ENCODE measurements at regions not wholly inside any gene's neighbourhood (a gene's known extent, or its start where the extent isn't known, plus 50 kb on each side); places are given as distances from the start of the nearest gene placed in this dataset.
"Not testable (repeated sequence)": the region's sequence is repeated elsewhere in the genome, so short reads cannot be mapped to it uniquely, and the experiment has no call there.

- no peaks in the 10 kb centered on the region for H3K4me1 ChIP-seq (ENCODE audit: control insufficient read depth, insufficient read depth, low read length)
- H3K27me3 ChIP-seq (ENCODE audit: control insufficient read depth, insufficient read depth, low read length) = no peaks in the 10 kb centered on the region
- no peak overlapping the region for H3K27ac ChIP-seq (ENCODE audit: low read length)
- no peaks in the 10 kb centered on the region for H3K36me3 ChIP-seq (ENCODE audit: control insufficient read depth, insufficient read depth, low read length)
- no peak for DNase-seq
- no peak overlapping the region for H3K4me3 ChIP-seq (ENCODE audit: low read length)
- no peaks in the 10 kb centered on the region for H3K9me3 ChIP-seq (ENCODE audit: control insufficient read depth, low read depth, low read length)
- WGBS (ENCODE audit: insufficient coverage, low lambda C conversion rate) = no CpG with 5 or more reads among the region's 6 CpGs
Observed at GRCh38 chr12:94916663-94917062, 86.8 kb downstream of the NDUFA12 start.

DNA sequence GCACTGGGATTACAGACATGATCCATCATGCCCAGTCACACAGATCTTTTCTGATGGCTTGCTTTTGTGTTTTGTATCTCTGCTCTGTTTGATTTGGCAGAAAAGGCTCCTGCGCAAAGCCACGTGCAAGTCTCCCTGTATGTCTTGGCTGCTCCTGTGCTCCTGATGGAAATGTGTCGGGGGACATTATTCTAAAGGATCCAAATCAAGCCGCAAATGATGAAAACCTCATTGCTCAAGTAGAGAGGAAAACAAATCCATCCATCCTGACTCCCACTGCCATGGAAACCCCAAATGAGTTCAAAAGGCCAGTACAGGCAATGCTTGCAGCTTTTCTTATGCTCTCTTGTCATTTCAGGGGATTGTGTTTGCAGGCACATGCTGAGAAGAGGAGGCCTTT is 93.8 kb downstream of the NDUFA12 start:
- Histone ChIP-seq H3K9me3 (ENCODE audit: control insufficient read depth, low read depth, low read length) (no peaks in the 10 kb centered on the region), H3K4me1 (ENCODE audit: control insufficient read depth, insufficient read depth, low read length) (no peaks in the 10 kb centered on the region), H3K36me3 (ENCODE audit: control insufficient read depth, insufficient read depth, low read length) (no peaks in the 10 kb centered on the region), H3K4me3 (ENCODE audit: low read length) (no peak overlapping the region), H3K27ac (ENCODE audit: low read length) (no peak overlapping the region), H3K27me3 (ENCODE audit: control insufficient read depth, insufficient read depth, low read length) (no peaks in the 10 kb centered on the region)
- WGBS (ENCODE audit: insufficient coverage, low lambda C conversion rate) = no CpG with 5 or more reads among the region's 4 CpGs
- DNase-seq = no peak

DNA sequence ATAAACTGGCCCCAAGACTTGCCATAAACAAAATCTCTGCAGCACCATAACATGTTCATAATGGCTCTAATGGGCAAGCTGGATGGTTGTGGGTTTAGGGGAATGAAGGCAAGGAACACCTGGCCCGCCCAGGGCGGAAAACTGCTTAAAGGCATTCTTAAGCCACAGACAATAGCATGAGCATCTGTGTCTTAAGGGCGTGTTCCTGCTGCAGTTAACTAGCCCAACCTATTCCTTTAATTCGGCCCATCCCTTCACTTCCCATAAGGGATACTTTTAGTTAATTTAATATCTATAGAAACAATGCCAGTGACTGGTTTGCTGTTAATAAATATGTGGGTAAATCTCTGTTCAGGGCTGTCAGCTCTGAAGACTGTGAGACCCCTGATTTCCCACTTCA is 97.7 kb downstream of the NDUFA12 start:
- H3K27me3 ChIP-seq (ENCODE audit: control insufficient read depth, insufficient read depth, low read length); H3K9me3 ChIP-seq (ENCODE audit: control insufficient read depth, low read depth, low read length); H3K4me3 ChIP-seq (ENCODE audit: low read length); H3K36me3 ChIP-seq (ENCODE audit: control insufficient read depth, insufficient read depth, low read length); H3K27ac ChIP-seq (ENCODE audit: low read length); H3K4me1 ChIP-seq (ENCODE audit: control insufficient read depth, insufficient read depth, low read length); DNase-seq: not testable (repeated sequence)
- WGBS (ENCODE audit: insufficient coverage, low lambda C conversion rate) = 100% methylated on average over 2 of the region's 4 CpGs

DNA sequence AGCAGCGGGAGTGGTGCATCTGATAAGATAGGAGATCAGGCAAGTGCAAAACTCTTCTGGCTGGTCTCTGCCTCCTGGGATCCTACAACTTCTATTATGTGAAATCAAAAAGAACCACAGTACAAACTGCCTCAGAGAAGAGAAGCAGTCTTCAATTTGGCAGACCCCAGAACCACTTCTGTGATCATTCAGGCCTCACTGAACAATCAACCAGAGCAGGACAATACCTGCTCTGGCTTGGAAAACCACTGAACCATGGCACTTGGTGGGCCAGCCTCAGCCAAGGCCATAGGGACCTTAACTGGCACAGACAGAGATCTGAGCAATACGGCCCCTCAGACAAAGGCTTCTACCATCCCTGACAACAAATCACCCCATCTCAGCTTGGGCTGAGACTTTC is 103.0 kb downstream of the NDUFA12 start:
- Histone ChIP-seq H3K27me3 (ENCODE audit: control insufficient read depth, insufficient read depth, low read length) (no peaks in the 10 kb centered on the region), H3K4me3 (ENCODE audit: low read length) (no peak overlapping the region), H3K36me3 (ENCODE audit: control insufficient read depth, insufficient read depth, low read length) (no peaks in the 10 kb centered on the region), H3K27ac (ENCODE audit: low read length) (no peak overlapping the region), H3K9me3 (ENCODE audit: control insufficient read depth, low read depth, low read length) (no peaks in the 10 kb centered on the region), H3K4me1 (ENCODE audit: control insufficient read depth, insufficient read depth, low read length) (no peaks in the 10 kb centered on the region)
- DNase-seq = no peak
- no CpG with 5 or more reads among the region's 2 CpGs for WGBS (ENCODE audit: insufficient coverage, low lambda C conversion rate)

DNA sequence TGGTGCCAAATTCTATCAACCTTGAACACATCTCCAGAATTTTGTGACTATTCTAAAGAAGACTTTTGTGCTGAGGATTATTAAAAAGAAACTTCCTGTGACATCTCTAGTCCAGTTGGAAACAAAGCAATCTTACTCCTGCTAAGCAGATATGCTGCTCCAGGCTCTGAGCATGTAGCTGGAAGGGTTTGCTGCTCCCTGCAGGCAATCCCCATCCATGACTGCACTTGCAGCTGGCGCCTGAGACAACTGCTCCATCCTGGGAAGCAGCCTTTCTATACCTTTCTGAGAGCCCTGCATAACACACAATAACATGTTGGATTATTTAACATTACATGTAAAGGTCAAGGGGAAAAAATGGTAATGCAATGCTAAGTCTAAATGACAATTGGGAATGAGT is 105.1 kb downstream of the NDUFA12 start:
- no peaks in the 10 kb centered on the region for H3K4me1 ChIP-seq (ENCODE audit: control insufficient read depth, insufficient read depth, low read length)
- H3K36me3 ChIP-seq (ENCODE audit: control insufficient read depth, insufficient read depth, low read length) = no peaks in the 10 kb centered on the region
- no peak overlapping the region for H3K4me3 ChIP-seq (ENCODE audit: low read length)
- DNase-seq = no peak
- H3K27me3 ChIP-seq (ENCODE audit: control insufficient read depth, insufficient read depth, low read length) = no peaks in the 10 kb centered on the region
- H3K9me3 ChIP-seq (ENCODE audit: control insufficient read depth, low read depth, low read length) = no peaks in the 10 kb centered on the region
- no CpG with 5 or more reads among the region's 1 CpG for WGBS (ENCODE audit: insufficient coverage, low lambda C conversion rate)
- no peak overlapping the region for H3K27ac ChIP-seq (ENCODE audit: low read length)

- Histone ChIP-seq H3K4me1 (ENCODE audit: control insufficient read depth, insufficient read depth, low read length) (no peaks in the 10 kb centered on the region), H3K27ac (ENCODE audit: low read length) (no peak overlapping the region), H3K4me3 (ENCODE audit: low read length) (no peak overlapping the region), H3K27me3 (ENCODE audit: control insufficient read depth, insufficient read depth, low read length) (no peaks in the 10 kb centered on the region), H3K9me3 (ENCODE audit: control insufficient read depth, low read depth, low read length) (no peaks in the 10 kb centered on the region), H3K36me3 (ENCODE audit: control insufficient read depth, insufficient read depth, low read length) (no peaks in the 10 kb centered on the region)
- whole genome bisulfite sequencing (ENCODE audit: insufficient coverage, low lambda C conversion rate) = 100% methylated on average over 1 of the region's 5 CpGs
- DNase-seq = no peak
Observed at GRCh38 chr12:94892544-94893267, 110.8 kb downstream of the NDUFA12 start.

DNA sequence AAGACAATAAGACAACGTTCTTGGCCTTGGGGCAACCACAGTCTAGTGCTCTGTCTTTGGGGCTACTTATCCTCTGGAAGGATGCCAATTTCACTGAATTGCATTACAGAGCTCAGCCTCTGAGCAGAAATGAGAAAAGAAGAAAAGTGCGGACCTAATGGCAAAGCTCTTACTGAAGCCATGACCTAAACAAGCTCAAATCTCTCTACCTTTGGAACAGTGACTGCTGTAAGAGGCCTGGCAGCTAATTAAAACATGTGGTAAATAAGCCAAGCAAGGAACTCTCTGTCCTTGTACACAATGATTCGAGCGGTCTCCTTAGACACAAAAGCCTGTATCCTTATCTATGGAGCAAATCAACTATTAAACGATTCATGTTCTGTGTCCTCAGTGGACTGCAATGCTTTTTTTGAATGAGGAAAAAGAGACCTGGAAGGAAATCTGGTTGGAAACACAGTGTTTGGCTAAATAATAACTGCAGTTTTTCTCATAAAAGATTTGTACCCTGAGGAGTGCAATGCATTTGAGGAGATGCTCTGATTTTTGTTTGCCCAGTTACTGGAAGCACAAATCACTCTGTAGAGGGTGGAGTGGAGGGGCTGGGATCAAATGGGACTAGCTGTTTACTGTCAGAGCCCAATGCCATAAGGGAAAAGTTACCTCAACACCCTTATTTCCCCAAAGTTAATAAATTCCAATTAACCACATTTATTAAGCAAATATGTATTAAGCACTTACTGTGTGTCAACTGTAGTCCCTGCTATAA is 113.9 kb downstream of the NDUFA12 start:
- Histone ChIP-seq H3K4me3 (ENCODE audit: low read length) (no peak overlapping the region), H3K9me3 (ENCODE audit: control insufficient read depth, low read depth, low read length) (no peaks in the 10 kb centered on the region), H3K27ac (ENCODE audit: low read length) (no peak overlapping the region), H3K27me3 (ENCODE audit: control insufficient read depth, insufficient read depth, low read length) (no peaks in the 10 kb centered on the region), H3K36me3 (ENCODE audit: control insufficient read depth, insufficient read depth, low read length) (no peaks in the 10 kb centered on the region), H3K4me1 (ENCODE audit: control insufficient read depth, insufficient read depth, low read length) (no peaks in the 10 kb centered on the region)
- 60% methylated on average over 1 of the region's 5 CpGs for WGBS (ENCODE audit: insufficient coverage, low lambda C conversion rate)
- no peak for DNase-seq

DNA sequence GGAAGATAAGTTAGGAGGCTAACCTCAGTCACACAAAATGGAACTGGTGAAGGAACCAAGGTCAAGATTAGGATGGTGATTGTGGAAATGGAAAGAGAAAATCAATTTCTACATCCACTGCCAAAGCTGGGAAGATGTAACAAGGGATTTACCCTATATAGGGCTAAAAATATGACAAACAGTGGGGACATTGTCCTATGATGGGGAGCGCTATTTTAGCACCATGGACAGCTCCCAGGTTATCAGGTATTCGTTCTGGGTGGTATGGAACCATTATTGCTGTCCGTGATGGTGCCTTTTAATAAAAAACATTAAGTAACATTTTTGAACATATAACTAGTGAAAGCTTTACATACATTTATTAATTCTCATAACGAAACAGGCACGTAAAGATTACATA is 124.0 kb downstream of the NDUFA12 start:
- no peaks in the 10 kb centered on the region for H3K36me3 ChIP-seq (ENCODE audit: control insufficient read depth, insufficient read depth, low read length)
- peaks cover 19% of the 10 kb centered on the region for H3K27me3 ChIP-seq (ENCODE audit: control insufficient read depth, insufficient read depth, low read length)
- H3K9me3 ChIP-seq (ENCODE audit: control insufficient read depth, low read depth, low read length) = no peaks in the 10 kb centered on the region
- H3K4me1 ChIP-seq (ENCODE audit: control insufficient read depth, insufficient read depth, low read length) = peaks cover under 1% of the 10 kb centered on the region
- no peak overlapping the region for H3K4me3 ChIP-seq (ENCODE audit: low read length)
- no CpG with 5 or more reads among the region's 5 CpGs for WGBS (ENCODE audit: insufficient coverage, low lambda C conversion rate)
- H3K27ac ChIP-seq (ENCODE audit: low read length) = no peak overlapping the region
- DNase-seq = no peak

DNA sequence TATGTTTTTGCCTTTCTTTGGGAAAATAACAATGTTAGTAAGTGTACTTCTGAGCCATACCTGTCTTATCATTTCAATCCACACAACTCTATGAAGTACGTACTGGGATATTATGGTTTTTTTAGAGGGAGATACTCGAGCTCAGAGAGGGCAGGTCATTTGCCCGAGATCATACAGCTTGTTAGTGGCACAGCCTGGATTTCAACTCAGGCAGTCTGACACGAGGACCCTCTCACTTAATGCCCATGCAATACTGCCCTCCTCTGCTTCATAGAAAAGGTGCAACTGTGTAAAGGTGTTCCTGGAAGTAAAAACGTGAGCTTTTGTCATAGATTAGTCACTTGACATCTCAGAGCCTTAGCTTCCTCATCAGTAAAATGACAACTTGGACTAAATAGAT is 128.0 kb downstream of the NDUFA12 start:
- H3K4me1 ChIP-seq (ENCODE audit: control insufficient read depth, insufficient read depth, low read length) = peaks cover 7% of the 10 kb centered on the region
- H3K27ac ChIP-seq (ENCODE audit: low read length) = no peak overlapping the region
- no peaks in the 10 kb centered on the region for H3K9me3 ChIP-seq (ENCODE audit: control insufficient read depth, low read depth, low read length)
- no peak overlapping the region for H3K4me3 ChIP-seq (ENCODE audit: low read length)
- peak in 1 of 2 donors; percentile 34 for DNase-seq
- no peaks in the 10 kb centered on the region for H3K36me3 ChIP-seq (ENCODE audit: control insufficient read depth, insufficient read depth, low read length)
- H3K27me3 ChIP-seq (ENCODE audit: control insufficient read depth, insufficient read depth, low read length) = peaks cover 55% of the 10 kb centered on the region
- no CpG with 5 or more reads among the region's 5 CpGs for WGBS (ENCODE audit: insufficient coverage, low lambda C conversion rate)

- no peak for DNase-seq
Observed at GRCh38 chr12:94874518-94875302, 128.8 kb downstream of the NDUFA12 start.

More at GRCh38 chr12:94874518-94875302, 128.8 kb downstream of the NDUFA12 start:
- H3K36me3 ChIP-seq (ENCODE audit: control insufficient read depth, insufficient read depth, low read length) = no peaks in the 10 kb centered on the region
- H3K4me3 ChIP-seq (ENCODE audit: low read length) = peak overlapping the region; percentile 39
- 100% methylated on average over 1 of the region's 20 CpGs for WGBS (ENCODE audit: insufficient coverage, low lambda C conversion rate)
- H3K9me3 ChIP-seq (ENCODE audit: control insufficient read depth, low read depth, low read length) = no peaks in the 10 kb centered on the region
- no peak overlapping the region for H3K27ac ChIP-seq (ENCODE audit: low read length)
- peaks cover 55% of the 10 kb centered on the region for H3K27me3 ChIP-seq (ENCODE audit: control insufficient read depth, insufficient read depth, low read length)
- peaks cover 7% of the 10 kb centered on the region for H3K4me1 ChIP-seq (ENCODE audit: control insufficient read depth, insufficient read depth, low read length)

All from large intestine (tissue), 3 donors.